22Rv1 (cell line): ENCODE measurements at regions not wholly inside any gene's neighbourhood (a gene's known extent, or its start where the extent isn't known, plus 50 kb on each side); places are given as distances from the start of the nearest gene placed in this dataset.

Source experiments
- ZFX ChIP-seq: fragments of 450-650 bp; IDR thresholded peaks from 2 replicates; pipeline ENCODE4 v1.6.1; 2017; ENCODE audit warnings: antibody characterized with exemption, borderline replicate concordance
- TF ChIP-seq, protein P1 (sequence below): fragments of 450-650 bp; IDR thresholded peaks from 2 replicates; pipeline ENCODE4 v1.5.1; 2017; ENCODE audit warnings: mild to moderate bottlenecking

DNA sequence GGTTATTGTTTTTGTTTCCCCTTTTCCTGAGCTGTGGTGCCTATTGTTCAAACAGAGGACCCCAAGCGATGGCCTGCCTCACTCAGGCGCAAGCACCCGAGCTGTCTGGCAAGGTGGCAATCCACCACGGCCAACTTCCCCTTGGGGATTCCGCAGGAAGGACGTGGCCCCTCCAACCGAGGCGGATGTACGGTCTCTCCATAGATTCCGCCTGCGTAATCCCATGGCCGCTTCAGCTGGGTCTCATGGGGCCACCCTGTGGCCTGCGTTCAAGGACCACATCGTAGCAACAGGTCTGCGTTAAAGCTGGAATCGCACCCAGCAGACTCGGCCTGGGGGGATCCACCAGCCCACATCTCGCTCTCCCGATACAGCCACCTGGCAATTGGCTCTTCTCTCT lies 79.9 kb downstream of the CEBPB start:
- TF ChIP-seq, protein P1, sequence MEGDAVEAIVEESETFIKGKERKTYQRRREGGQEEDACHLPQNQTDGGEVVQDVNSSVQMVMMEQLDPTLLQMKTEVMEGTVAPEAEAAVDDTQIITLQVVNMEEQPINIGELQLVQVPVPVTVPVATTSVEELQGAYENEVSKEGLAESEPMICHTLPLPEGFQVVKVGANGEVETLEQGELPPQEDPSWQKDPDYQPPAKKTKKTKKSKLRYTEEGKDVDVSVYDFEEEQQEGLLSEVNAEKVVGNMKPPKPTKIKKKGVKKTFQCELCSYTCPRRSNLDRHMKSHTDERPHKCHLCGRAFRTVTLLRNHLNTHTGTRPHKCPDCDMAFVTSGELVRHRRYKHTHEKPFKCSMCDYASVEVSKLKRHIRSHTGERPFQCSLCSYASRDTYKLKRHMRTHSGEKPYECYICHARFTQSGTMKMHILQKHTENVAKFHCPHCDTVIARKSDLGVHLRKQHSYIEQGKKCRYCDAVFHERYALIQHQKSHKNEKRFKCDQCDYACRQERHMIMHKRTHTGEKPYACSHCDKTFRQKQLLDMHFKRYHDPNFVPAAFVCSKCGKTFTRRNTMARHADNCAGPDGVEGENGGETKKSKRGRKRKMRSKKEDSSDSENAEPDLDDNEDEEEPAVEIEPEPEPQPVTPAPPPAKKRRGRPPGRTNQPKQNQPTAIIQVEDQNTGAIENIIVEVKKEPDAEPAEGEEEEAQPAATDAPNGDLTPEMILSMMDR: no peak
- no peak for TF ChIP-seq ZFX
